ENCODE measurements at regions not wholly inside any gene's neighbourhood (a gene's known extent, or its start where the extent isn't known, plus 50 kb on each side); places are given as distances from the start of the nearest gene placed in this dataset.

DNA sequence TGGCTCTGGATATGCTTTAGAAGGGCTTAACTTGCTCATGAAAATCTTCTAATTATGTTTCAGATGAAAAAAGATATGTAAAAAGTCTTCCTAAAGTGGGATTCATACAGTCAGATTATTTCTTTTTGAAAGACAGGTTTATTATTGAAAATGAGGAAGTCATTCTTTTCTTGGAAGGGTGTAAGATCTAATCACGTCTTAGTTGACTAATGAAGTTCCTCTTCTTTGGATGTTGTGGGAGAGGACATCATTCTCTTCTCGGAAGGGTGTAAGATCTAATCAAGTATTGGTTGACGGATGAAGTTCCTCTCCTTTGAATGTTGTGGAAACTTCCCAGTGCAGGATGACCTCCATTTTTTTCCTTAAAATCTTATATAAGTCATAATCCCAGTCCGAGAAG lies 74.9 kb downstream of the ALG10 start:
- TF ChIP-seq, protein P1, sequence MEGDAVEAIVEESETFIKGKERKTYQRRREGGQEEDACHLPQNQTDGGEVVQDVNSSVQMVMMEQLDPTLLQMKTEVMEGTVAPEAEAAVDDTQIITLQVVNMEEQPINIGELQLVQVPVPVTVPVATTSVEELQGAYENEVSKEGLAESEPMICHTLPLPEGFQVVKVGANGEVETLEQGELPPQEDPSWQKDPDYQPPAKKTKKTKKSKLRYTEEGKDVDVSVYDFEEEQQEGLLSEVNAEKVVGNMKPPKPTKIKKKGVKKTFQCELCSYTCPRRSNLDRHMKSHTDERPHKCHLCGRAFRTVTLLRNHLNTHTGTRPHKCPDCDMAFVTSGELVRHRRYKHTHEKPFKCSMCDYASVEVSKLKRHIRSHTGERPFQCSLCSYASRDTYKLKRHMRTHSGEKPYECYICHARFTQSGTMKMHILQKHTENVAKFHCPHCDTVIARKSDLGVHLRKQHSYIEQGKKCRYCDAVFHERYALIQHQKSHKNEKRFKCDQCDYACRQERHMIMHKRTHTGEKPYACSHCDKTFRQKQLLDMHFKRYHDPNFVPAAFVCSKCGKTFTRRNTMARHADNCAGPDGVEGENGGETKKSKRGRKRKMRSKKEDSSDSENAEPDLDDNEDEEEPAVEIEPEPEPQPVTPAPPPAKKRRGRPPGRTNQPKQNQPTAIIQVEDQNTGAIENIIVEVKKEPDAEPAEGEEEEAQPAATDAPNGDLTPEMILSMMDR (IDR thresholded peaks at IDR 0.05): no peak
- no peak overlapping the region for H3K4me3 ChIP-seq
- DNase-seq (ENCODE audit: low spot score): no peak
- H3K27ac ChIP-seq: no peak overlapping the region

DNA sequence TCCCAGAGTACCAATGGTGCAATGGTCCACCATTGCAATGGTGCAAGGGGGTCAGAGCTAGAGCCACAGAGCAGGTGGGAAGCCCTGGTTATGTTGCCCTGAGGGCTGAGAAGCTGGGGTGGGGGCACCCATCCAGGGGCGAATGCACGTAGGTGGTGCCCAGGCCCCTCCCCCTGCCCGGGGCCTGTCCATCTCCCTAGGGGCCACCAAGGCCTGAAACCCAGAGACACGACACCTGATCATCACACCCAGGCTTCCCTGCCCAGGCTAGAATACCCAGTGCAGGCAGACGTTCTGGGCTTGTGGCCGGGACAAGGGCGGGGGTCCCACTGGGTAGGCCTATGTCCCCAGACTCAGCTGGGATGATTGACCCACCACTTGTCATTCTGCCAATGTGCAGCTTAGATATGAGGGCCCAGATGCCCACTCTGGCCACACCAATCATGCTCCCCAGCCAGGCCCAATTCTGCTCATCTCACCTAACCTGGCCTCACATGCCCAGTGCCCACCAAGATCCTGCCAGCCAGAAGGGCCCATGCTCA lies 83.2 kb downstream of the ALG10 start:
- H3K27ac ChIP-seq: no peak overlapping the region
- TF ChIP-seq, protein P1 (IDR thresholded peaks at IDR 0.05): no peak
- no peak overlapping the region for H3K4me3 ChIP-seq
- no peak for DNase-seq (ENCODE audit: low spot score)

DNA sequence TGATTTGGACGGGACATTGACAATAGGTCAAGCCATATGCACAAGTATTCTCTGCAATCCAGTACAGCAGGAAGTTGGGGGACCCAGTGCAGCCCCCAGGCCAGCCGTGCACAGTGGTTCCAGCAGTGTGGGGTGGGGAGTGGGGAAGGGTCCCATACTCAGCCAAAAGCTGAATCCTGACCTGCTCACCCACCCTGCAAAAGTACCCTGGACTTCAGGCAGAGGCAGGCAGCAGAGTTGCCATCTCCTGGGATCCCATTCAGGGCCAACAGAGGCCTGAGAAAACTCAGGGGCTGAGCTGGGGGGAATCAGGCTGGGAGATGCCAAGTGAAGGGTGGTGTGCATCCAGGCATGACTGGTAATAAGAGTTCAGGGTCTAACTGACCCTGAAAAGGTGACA lies 83.9 kb downstream of the ALG10 start:
- Histone ChIP-seq H3K4me3 (no peak overlapping the region), H3K27ac (no peak overlapping the region)
- TF ChIP-seq, protein P1 (IDR thresholded peaks at IDR 0.05): no peak
- DNase-seq (ENCODE audit: low spot score): no peak

DNA sequence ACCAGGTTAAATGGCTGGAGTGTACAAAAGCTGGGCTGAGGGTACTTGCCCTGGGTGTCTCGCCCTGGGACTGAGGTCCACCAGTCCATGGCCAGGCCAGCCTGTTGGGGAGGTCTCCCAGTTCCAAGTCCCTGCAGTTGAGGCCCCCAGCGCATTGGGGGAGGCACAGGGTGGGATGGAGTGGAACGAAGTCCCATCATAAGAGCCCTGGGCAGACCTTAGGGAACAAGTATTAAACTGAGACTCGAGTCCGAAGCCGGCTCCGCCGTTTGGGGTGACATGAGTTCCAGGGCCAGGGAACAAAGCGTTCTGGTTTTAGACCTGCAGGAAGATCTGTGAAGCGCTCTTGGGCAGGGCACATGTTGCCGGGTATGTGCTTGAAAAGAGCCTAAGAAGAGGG lies 84.7 kb downstream of the ALG10 start:
- no peak for DNase-seq (ENCODE audit: low spot score)
- no peak overlapping the region for H3K27ac ChIP-seq
- H3K4me3 ChIP-seq: no peak overlapping the region
- TF ChIP-seq, protein P1 (IDR thresholded peaks at IDR 0.05): no peak

DNA sequence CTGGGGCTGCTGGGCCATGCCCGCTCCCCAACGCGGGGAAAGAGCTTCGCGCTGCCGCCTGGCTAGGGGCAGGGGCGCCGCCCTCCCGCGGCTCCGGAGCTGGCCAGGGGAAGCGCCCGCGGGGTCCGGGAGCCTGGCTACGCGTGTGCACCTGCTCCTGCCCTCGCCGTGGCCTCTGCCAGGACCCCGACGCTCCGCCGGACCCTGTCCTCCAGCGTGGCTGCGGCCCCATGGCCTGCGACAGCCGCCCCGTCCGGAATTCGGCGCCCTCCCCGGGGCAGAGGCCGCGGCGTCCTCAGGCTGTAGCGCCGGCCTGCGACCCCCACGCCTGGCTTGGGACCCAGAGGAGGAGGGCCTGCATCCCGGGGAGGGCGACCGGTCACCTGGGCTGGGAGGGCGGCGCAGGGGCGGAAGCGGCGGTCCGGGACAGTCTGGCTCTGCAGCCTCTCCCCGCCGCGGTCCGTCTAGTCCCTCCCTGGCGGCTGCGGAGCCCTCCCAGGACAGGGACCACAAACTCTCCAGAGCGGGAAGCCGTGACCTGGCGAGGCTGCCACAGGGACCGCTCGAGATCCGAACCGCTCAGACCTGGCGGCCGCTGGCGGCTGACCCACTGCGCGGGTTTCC lies 85.6 kb downstream of the ALG10 start:
- DNase-seq (ENCODE audit: low spot score): no peak
- Histone ChIP-seq H3K4me3 (no peak overlapping the region), H3K27ac (no peak overlapping the region)
- TF ChIP-seq, protein P1 (IDR thresholded peaks at IDR 0.05): no peak

DNA sequence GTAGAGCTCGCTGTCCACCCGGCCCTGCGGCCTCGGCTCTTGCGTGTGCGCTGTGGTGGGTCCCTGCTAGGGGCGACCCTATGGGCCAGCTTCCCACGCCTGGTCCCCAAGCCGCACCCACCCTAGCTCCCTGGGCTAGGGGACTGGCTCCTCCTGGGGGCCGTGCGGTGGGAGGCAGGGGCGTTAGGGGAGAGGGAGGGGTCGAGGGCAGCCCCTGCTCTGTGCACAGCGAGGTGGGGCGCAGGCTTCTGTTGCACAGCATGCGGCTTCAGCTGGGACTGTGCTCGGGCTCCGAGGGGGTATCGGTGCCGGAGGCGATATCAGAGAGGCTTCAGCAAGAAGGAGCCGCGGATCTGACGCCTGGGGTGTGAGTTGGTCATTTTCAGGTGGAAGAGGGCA lies 86.1 kb downstream of the ALG10 start:
- DNase-seq (ENCODE audit: low spot score): no peak
- Histone ChIP-seq H3K4me3 (no peak overlapping the region), H3K27ac (no peak overlapping the region)
- TF ChIP-seq, protein P1 (IDR thresholded peaks at IDR 0.05): no peak

DNA sequence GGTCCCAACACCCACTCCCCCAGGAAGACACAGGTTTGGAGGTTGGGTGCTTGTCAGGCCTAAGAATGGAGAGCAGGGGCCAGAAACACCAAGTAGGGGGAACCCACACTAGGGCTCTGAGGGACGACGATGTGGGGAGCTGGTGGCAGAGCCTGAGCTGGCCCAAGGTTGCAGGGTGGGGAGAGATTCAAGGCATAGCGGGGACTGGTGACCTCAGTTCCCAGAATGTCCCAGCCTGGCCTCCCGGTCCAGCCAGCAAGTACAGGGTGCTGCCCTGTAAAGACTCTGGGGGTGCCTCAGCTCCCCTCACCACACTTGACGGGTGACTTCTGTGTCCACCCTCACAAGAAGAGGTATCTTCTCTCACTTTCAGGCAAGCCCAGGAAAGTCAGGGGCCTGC lies 86.7 kb downstream of the ALG10 start:
- no peak overlapping the region for H3K4me3 ChIP-seq
- H3K27ac ChIP-seq: no peak overlapping the region
- TF ChIP-seq, protein P1 (IDR thresholded peaks at IDR 0.05): no peak

More for the DNA sequence above, 86.7 kb downstream of the ALG10 start:
- no peak for DNase-seq (ENCODE audit: low spot score)

All from coronary artery (tissue), 2 donors.